Raji (cell line): ENCODE measurements at regions not wholly inside any gene's neighbourhood (a gene's known extent, or its start where the extent isn't known, plus 50 kb on each side); places are given as distances from the start of the nearest gene placed in this dataset.

Experiments used
- POLR2A ChIP-seq: IDR thresholded peaks from 2 replicates; pipeline ENCODE4 v1.6.1; 2011; ENCODE audit warnings: low read depth, low read length, control low read depth; ENCODE audit not compliant: insufficient read depth

DNA sequence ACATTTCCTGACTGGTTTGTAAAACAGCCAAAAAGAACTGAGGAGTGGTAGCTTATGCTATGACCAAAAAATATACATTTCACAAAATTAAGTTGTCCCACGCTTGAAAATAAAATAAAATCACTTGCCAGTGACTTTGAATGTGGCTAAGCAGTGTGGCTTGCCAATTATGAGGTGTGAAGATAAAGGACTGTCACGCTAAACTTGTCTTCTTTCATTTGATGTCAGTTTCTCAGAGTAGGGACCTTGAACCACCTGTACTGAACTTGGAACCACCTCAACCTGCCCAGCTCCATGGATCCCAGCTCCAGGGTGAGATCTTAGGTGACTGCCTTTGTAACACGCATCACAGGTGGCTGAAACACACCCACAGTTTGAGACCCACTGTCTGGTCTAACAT is 113.7 kb upstream of the TBL1X start:
- TF ChIP-seq POLR2A, result no peak

DNA sequence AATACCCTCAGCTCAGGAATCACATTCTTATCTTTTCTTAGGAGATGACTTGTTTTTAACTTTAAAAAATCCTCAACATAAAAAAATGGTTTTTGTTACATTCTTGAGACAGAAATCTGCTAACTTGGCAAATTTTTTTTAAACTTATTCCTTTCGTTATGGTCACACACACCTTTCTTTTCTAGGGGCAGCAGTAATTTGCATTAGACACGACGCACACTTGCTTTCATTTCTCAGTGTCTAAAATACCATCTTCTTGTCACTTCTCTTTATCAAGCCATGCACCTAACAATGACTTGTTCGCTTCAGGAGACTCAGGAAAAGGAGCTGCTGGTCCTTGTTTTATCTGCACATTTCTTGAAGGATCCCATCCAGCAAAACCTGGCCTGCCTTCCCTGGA is 112.6 kb upstream of the TBL1X start:
- TF ChIP-seq POLR2A, result no peak

DNA sequence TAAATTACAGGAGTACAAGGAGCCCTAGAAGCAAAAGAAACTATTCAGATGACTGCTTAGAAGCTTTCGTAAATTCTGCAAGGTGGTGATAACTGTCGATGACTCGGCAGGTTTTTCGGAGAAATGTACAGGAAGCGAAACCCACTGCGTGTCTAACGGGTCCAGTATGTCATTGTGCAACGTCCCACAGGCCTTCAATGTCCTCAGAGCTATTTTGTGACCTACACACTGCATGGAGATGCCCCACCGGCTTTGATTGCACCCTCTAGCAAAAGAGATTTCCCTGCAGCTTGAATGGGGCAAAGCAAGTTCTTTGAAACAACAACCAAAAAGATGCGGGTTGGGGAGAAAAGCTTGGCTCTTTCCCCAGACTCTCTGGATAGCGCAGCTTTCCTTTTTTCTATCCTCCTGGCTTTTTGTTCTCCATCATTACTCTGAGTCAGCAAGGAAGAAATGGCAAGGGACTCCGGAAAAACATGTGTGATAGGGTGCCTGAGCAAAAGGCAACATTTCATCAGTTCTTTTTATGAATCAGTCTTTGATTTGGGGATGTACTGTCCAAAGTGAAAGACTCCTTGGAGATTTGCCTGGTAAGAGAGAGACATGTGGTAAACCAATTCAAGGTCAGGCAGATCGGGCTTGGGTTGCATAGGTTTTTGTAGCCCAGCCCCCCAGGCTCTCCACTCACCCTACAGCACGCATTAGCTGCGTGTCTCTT is 112.0 kb upstream of the TBL1X start:
- TF ChIP-seq POLR2A, result no peak

DNA sequence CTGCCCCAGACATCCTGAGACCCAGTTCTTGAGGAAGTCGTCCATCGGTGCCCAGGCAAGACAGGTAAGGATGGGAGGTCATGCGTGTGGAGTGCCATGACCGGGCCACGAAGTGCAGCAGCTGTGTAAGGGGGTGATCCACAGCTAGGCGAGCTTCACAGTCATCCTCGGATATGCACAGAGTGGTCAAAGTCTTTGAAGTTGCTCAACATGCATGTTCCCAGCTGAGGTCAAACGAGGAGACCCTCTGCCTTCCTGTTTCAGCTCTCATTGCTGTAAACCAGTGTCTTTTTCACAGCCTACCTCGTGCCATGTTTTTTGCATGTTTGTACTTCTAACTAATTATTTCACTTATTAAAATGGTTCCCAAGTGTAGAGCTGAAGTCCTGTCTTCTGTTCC is 109.9 kb upstream of the TBL1X start:
- TF ChIP-seq POLR2A, result no peak

DNA sequence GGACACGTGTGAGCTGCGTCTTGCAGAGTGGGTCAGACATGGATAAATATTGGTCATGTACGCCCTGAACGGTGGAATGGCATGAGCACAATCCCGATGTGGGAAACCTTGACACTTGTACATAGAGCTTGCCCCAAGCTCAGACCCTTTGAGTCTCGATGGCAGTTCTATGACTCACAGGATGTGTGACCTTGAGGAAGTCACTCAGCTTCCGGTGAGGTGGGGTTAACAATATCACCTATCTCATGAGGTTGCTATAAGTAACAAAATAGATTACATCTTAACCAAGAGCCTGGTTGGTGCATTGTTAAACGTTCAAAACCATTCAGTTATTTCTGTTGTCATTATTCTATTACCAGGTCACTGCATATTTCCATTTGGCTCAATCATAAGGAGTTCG is 109.1 kb upstream of the TBL1X start:
- TF ChIP-seq POLR2A, result no peak

DNA sequence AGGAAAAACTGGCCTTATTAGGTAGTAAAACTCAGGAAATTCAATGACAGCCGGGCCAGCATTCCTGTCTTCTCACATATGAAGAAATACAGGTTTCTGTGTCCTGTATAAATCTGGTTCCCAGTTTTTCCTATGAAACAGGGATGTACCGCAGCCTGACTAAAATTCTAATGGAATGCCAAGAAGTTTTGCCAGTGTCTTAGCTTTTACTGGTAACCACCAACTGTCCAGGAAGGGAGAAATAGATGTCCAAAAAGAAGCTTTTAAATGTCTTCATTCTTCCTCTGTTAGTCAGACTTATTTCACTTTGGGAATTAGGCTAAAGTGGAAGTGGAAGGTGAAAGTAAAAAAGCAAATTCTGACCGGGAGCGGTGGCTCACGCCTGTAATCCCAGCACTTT is 108.0 kb upstream of the TBL1X start:
- no peak for TF ChIP-seq POLR2A

DNA sequence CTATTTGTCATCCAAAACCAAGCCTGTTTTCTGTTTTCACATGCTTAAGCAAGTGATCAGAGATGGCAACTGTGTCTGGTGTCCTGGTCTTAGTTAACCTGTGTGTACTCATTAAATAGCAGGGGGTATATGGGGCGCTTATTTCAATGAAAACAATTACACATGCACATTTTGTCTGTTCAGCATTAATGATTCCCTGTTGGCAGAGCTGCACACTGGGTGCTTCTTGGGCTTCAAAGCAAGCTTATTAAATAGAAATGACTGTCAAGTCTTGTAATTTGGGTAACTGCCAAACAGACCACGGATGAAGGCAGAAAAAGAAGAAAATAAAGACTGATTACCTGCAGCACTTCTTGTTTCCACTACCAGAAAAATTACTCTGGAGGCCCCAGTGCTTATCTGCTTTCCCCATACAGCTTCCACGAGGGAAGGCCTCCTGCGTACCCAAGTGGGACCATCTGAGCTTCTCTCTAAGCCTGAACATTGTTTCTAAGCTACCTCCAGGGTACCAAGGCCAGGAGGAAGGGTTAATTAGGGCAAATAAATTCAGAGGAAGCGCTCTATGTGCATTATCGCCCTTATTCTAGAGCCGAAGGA is 107.2 kb upstream of the TBL1X start:
- no peak for TF ChIP-seq POLR2A

DNA sequence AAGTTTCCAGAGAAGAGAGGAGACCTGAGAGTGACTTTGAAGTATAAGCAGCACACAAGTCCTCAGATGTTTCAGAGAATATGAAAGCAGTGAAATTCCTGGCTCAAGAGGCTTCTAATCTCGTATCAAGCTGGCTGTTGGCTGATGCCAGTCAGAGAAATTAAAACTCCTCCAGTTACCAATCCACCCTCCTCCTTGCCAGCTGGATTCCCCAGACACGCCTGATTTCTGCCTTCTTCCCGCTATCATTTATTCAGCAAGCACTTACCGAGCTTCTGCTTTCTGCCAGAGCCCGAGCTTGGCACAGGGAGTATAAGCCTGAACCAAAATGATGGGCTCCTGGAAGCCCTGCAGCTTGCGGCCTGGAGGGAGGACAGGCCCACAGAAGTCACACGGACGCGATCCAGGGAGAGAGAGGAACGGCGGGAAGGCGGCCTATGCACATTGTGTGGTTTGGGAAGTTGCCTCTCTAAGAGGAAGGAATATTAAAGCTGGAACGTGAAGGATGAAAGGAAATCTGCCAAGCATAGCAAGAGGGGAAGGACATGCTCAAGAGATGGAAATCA is 102.4 kb upstream of the TBL1X start:
- no peak for TF ChIP-seq POLR2A

DNA sequence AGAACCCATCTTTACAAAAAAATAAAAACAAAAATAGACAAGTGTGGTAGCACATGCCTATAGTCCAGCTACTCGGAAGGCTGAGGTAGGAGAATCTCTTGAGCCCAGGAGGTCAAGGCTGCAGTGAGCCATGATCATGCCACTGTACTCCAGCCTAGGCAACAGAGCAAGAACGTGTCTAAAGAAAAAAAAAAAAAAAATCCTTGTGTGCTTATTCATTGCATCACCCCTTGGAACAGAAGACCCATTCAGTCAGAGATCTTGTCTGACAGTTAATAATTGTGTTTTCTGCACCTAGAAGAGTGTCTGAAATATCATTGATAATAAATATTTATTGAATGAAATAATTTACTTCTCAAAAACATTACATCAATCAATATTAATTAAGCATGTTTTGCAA is 97.4 kb upstream of the TBL1X start:
- TF ChIP-seq POLR2A, result no peak

DNA sequence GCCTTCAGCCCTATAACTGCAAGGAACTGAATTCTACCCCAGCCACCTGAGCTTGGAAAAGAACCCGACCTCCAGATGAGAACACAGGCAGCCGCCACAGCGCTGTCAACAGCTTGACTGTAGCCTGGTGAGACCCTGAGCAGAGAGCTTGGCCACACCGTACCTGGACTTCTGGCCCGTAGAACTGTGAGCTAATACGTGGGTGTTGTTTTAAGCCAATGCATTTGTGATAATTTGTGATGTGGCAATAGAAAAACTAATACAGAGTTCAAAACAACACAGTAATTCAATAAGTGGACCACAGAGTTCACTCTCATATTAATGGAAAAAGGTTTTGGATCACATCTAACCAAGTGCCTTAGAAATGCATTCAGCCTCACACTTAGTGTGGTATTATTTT is 96.6 kb upstream of the TBL1X start:
- TF ChIP-seq POLR2A, result no peak

DNA sequence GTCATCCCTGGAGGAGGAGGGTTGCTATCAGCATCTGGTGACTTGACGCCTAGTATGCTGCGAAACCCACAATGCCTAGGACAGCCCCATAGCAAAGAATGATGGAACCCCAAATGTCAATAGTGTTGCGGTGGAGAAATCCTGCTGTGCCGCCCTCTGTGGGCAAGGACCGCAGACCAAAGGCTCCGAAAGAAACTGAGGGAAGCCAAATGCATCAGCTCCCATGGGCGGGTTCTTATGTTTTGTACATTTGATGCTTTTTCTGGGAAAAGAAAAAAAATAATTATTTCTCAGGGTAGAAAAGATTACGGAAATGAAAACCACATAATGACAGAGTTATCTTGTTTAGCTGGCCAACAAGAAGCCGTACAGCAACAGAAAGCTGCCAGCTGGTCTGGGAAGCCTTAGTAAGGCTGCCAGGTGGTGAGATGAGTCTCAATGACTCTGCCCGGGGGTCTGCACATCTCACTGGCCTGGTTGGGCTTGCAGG is 95.0 kb upstream of the TBL1X start:
- TF ChIP-seq POLR2A, result no peak

DNA sequence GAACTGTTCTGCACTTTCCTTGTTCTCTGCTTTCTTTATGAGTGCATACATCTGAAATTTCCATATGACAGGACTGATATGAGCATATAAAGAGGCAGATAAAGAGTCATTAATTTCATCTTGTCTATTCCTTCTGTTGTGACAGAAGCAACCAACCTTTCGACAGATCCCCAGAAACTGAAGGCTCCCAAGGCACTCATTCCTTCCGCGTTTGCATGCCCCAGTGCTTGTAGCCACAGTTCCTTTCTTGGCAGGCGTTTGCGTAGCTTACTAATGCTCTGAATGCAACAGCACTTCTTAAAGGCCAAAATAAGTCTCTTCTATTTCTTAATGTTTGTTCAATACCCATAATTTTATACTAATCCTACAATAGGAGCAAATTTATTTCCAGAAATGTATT is 94.0 kb upstream of the TBL1X start:
- no peak for TF ChIP-seq POLR2A

DNA sequence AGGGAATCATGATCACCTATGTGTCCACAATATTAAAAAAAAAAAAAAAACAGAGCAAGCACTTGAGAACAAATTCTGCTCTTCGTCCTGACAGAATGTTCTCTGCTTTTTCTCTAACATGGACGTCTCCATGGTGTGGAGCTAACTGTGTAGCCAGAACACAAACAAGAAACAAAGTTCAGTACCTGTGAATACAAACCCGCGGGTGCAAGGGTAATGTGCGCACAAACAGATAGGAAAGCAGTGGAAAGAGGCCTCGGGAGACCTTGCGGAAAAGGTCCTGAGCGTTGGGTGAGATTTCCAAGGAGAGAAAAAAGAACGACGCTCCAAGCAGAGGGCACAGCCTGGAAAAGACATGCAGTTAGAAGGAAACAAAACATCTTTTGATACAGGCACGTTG is 92.0 kb upstream of the TBL1X start:
- TF ChIP-seq POLR2A, result no peak

DNA sequence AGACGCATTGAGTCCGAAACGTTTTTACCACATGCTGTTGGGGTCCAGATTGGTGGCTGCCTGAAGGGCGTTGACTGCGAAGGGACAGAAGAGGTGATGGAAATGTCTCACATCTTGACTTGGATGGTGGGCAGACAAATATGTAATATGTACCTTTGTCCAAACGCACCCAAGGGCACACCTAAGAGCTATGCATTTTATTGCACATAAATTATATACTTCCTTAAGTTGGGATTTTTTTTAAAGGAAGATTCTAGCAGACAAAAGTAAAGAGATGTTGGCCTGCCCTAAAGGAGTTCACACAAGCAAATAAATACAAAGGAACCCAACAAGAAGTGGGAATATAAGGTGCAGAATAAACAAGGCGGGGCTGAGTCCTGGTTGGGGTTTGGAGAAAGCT is 91.1 kb upstream of the TBL1X start:
- TF ChIP-seq POLR2A, result no peak

DNA sequence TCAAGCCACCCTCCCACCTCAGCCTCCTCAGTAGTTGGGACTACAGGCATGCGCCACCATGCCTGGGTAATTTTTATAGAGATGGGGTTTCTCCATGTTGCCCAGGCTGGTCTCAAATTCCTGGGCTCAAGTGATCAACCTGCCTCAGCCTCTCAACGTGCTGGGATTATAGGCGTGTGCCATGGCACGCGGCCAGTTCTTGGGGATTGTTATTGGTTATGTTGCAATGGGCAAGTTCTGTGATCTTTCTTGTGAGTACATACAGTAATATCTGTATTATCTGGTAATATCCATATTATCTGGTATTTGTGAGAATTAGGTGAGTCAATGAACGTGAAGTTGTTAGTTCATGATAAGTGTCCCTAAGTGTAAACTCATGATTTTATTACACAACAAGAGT is 90.3 kb upstream of the TBL1X start:
- no peak for TF ChIP-seq POLR2A

DNA sequence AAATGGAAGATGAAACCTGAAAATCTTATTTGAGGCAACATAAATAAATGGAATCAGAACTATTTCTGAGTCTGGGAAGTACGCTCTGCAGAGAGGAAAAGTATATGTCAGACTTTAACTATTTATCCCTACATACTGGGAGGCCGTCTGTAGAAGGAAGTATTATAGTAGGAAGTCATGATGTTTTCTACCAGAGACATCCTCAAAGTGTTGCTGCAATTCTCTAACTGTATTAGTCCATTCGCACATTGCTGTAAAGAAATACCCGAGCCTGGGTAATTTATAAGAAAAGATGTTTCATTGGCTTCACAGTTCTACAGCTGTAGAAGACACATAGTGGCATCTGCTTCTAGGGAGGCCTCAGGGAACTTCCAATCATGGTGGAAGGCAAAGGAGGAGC is 88.7 kb upstream of the TBL1X start:
- TF ChIP-seq POLR2A, result no peak

DNA sequence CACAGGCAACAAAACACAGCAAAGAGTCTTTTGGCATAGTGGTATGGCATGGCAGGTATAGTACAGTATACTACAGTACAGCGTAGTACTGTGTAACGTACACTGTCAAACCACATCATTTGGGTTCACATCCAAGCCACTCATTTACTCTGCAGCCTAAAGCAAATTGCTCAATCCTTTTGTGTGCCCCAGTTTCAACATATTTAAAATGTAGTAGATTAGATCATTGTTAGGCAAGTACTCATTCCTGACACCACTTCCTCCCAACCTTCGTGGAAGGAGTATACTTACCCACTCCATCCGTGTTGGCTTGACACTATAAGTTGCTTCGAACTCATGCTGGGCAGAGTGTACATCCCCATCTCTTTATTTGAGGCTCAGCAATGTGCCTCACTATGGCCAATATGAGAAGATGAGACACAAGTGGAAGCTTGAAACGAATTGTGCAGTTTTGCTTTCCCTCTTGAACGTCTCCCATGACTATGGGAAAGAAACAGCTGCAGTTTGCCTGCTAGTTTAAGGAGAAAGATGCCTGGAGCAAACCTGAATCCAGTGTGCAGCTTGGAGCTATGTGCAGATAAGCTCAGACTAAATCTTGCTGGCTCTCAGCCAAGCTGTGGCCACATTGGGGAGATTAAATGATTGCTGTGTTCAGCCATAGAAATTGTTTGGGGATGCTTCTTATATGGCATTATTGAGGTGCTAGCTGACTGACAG is 85.7 kb upstream of the TBL1X start:
- no peak for TF ChIP-seq POLR2A
